ENCODE measurements at regions not wholly inside any gene's neighbourhood (a gene's known extent, or its start where the extent isn't known, plus 50 kb on each side); places are given as distances from the start of the nearest gene placed in this dataset.

DNA sequence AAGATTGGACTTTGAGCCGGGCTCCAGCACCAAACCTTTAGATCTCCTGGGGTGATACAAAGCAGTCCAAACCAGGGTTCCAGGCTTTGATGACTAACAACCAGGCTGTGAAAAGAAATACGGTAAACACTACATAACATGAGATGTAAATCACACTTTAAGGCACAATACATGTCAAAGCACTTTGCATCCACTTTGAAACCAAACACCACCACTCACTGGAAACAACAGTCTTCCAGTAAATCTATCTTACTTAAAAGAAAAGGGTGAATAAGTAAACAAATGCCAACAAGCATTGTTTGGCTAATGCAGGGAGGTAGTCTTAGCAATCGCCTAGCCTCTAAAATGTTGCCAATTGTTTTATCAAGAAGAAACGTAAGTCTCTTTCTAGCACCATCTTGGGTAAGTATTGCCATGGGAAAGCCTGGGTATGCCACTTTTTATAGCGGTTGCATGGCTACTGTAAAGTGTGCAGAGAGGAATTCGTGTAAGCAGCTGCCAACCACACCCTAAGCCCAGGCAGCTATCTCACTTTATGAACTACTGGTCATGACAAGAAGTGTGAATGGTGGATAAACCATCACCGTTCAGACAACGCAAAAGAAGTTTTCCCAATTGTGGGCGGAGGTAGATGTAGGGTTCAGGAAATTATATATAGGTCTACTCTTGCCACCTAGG, 267.4 kb upstream of the PSMD7 start:
- no peaks in the 10 kb centered on the region for H3K9me3 ChIP-seq (ENCODE audit: insufficient read depth, low read length)
- H4K20me1 ChIP-seq (ENCODE audit: insufficient read depth, low read length) = no peaks in the 10 kb centered on the region
- 0 out of 2 replicates have a peak, but pooled peaks cover 3% of the 10 kb centered on the region for H3K4me1 ChIP-seq (ENCODE audit: low read length)
- no peaks in the 10 kb centered on the region for H3K36me3 ChIP-seq (replicated peaks; ENCODE audit: low read depth, low read length)
- H3K27ac ChIP-seq (ENCODE audit: low read length) = no peak overlapping the region
- H3K4me2 ChIP-seq (ENCODE audit: low read length) = no peak overlapping the region
- TF ChIP-seq EZH2phosphoT487 (IDR thresholded peaks at IDR 0.05; ENCODE audit: low read depth) = no peak
- TF ChIP-seq, protein P1, sequence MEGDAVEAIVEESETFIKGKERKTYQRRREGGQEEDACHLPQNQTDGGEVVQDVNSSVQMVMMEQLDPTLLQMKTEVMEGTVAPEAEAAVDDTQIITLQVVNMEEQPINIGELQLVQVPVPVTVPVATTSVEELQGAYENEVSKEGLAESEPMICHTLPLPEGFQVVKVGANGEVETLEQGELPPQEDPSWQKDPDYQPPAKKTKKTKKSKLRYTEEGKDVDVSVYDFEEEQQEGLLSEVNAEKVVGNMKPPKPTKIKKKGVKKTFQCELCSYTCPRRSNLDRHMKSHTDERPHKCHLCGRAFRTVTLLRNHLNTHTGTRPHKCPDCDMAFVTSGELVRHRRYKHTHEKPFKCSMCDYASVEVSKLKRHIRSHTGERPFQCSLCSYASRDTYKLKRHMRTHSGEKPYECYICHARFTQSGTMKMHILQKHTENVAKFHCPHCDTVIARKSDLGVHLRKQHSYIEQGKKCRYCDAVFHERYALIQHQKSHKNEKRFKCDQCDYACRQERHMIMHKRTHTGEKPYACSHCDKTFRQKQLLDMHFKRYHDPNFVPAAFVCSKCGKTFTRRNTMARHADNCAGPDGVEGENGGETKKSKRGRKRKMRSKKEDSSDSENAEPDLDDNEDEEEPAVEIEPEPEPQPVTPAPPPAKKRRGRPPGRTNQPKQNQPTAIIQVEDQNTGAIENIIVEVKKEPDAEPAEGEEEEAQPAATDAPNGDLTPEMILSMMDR (IDR thresholded peaks at IDR 0.05; ENCODE audit: low read depth, low read length) = no peak
- H3K79me2 ChIP-seq (ENCODE audit: low read length) = no peaks in the 10 kb centered on the region
- peaks cover 21% of the 10 kb centered on the region for H3K27me3 ChIP-seq (ENCODE audit: low read depth, low read length)
- no peak overlapping the region for H3K9ac ChIP-seq (ENCODE audit: low read length)
- no peak overlapping the region for H2AFZ ChIP-seq (ENCODE audit: low read depth, low read length)
- H3K4me3 ChIP-seq (ENCODE audit: low read length) = no peak overlapping the region

DNA sequence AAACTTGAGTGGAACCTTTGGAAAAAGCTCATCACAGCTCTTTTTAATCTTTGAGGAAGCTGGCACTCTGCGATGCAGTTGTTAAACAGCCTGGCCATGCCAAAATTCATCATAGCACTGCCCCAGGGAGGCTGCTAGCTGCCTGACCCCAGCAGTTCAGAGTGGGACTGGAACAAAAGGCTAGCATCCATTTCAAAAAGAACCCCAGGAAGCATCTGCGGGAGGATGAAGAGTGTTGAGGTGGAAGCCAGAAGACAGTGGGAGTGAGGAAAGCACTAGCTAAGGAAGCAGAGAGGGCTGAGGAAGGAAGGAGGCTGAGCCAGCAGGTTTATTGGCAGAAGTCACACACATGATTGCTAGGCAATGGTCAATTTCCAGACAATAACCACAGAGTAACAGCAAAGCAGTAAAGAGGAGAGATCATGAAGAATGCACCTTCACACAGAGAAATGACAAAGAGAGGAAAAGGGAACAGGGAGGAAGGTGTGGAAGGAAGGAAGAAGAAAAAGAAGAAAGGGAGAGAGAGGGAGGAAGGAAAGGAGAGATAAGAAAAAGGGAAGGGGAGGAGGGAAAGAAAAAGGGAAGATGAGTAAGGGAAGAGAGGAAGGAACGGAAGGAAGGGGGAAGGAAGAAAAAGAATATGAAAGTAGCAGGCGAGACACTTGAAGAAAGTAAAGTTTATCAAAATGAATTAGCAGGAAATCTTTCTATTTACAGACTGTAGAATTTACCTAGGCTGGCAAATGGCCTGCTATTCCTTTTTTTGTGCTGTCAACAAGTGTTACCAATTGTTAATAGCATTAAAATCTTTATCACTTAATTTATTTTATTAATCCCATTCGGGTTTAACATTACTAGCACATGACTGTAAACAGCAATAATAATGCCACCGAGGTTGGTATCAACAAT, 270.0 kb upstream of the PSMD7 start:
- H3K4me3 ChIP-seq (ENCODE audit: low read length) = no peak overlapping the region
- H3K27ac ChIP-seq (ENCODE audit: low read length) = no peak overlapping the region
- peaks cover 19% of the 10 kb centered on the region for H3K27me3 ChIP-seq (ENCODE audit: low read depth, low read length)
- H4K20me1 ChIP-seq (ENCODE audit: insufficient read depth, low read length) = no peaks in the 10 kb centered on the region
- no peak overlapping the region for H3K4me2 ChIP-seq (ENCODE audit: low read length)
- H3K36me3 ChIP-seq (replicated peaks; ENCODE audit: low read depth, low read length) = no peaks in the 10 kb centered on the region
- TF ChIP-seq, protein P1 (IDR thresholded peaks at IDR 0.05; ENCODE audit: low read depth, low read length) = no peak
- TF ChIP-seq EZH2phosphoT487 (IDR thresholded peaks at IDR 0.05; ENCODE audit: low read depth) = no peak
- H3K9me3 ChIP-seq (ENCODE audit: insufficient read depth, low read length) = no peaks in the 10 kb centered on the region
- no peak overlapping the region for H2AFZ ChIP-seq (ENCODE audit: low read depth, low read length)
- H3K9ac ChIP-seq (ENCODE audit: low read length) = no peak overlapping the region
- H3K79me2 ChIP-seq (ENCODE audit: low read length) = no peaks in the 10 kb centered on the region
- H3K4me1 ChIP-seq (ENCODE audit: low read length) = 0 out of 2 replicates have a peak, but pooled peaks cover 3% of the 10 kb centered on the region

DNA sequence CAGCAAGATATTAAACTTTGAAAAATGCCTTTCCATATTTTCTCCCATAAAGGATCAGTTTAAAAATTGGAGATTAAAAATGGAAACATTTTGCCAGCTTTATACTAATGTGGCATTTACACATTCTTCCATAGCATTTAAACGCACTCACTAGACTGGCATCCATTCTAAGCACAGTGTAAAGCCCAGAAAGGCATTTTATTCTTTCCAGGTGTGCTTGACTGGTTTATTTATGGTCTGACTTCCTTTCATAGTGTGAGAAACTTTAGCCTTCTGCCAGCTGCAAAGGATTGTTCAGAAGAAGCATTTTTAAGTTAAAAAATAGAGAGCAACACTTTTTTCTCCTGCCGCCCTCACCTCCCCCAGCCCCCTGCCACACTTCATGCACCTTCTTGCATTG, 271.7 kb upstream of the PSMD7 start:
- no peaks in the 10 kb centered on the region for H3K36me3 ChIP-seq (replicated peaks; ENCODE audit: low read depth, low read length)
- H2AFZ ChIP-seq (ENCODE audit: low read depth, low read length) = no peak overlapping the region
- no peak overlapping the region for H3K4me3 ChIP-seq (ENCODE audit: low read length)
- H3K9me3 ChIP-seq (ENCODE audit: insufficient read depth, low read length) = no peaks in the 10 kb centered on the region
- no peak overlapping the region for H3K4me2 ChIP-seq (ENCODE audit: low read length)
- H3K27me3 ChIP-seq (ENCODE audit: low read depth, low read length) = peaks cover 19% of the 10 kb centered on the region
- H3K27ac ChIP-seq (ENCODE audit: low read length) = no peak overlapping the region
- no peaks in the 10 kb centered on the region for H3K79me2 ChIP-seq (ENCODE audit: low read length)
- H3K9ac ChIP-seq (ENCODE audit: low read length) = no peak overlapping the region
- H4K20me1 ChIP-seq (ENCODE audit: insufficient read depth, low read length) = no peaks in the 10 kb centered on the region
- no peak for TF ChIP-seq EZH2phosphoT487 (IDR thresholded peaks at IDR 0.05; ENCODE audit: low read depth)
- TF ChIP-seq, protein P1 (IDR thresholded peaks at IDR 0.05; ENCODE audit: low read depth, low read length) = no peak
- 0 out of 2 replicates have a peak, but pooled peaks cover 3% of the 10 kb centered on the region for H3K4me1 ChIP-seq (ENCODE audit: low read length)

DNA sequence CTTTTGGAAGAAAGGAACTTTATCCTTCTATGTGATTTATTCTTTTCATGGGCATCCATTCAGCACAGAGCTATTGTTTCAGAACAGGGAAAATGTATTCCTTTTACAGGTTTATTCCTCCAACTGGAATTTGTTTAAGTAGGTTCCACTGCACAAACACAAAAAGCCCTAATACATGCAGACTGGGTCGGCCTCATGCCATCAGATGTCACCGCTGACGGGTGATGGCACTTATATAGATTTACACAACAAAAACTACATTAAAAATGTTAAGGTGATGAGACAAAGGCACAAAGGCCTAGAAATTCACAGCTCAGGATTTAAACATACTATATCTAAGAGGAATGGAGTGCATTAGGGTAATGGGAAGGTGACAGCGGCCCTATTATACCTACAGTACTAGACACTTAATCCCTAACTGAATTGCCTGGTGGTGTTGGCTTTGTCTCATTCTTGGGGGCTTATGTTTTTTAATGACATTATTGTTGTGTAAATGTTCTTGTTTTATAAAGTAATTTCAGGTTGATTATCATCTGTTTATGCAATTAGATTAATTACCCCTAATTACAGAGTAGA, 276.4 kb upstream of the PSMD7 start:
- no peaks in the 10 kb centered on the region for H3K9me3 ChIP-seq (ENCODE audit: insufficient read depth, low read length)

More for the DNA sequence above, 276.4 kb upstream of the PSMD7 start:
- Histone ChIP-seq H4K20me1 (ENCODE audit: insufficient read depth, low read length) (no peaks in the 10 kb centered on the region), H3K4me1 (ENCODE audit: low read length) (no peaks in the 10 kb centered on the region), H2AFZ (ENCODE audit: low read depth, low read length) (no peak overlapping the region), H3K27ac (ENCODE audit: low read length) (no peak overlapping the region), H3K79me2 (ENCODE audit: low read length) (no peaks in the 10 kb centered on the region), H3K36me3 (replicated peaks; ENCODE audit: low read depth, low read length) (no peaks in the 10 kb centered on the region), H3K9ac (ENCODE audit: low read length) (no peak overlapping the region), H3K4me2 (ENCODE audit: low read length) (no peak overlapping the region), H3K4me3 (ENCODE audit: low read length) (no peak overlapping the region), H3K27me3 (ENCODE audit: low read depth, low read length) (peaks cover 8% of the 10 kb centered on the region)
- TF ChIP-seq EZH2phosphoT487 (IDR thresholded peaks at IDR 0.05; ENCODE audit: low read depth) = no peak
- TF ChIP-seq, protein P1 (IDR thresholded peaks at IDR 0.05; ENCODE audit: low read depth, low read length) = no peak
